NT2/D1 (cell line): ENCODE measurements at regions not wholly inside any gene's neighbourhood (a gene's known extent, or its start where the extent isn't known, plus 50 kb on each side); places are given as distances from the start of the nearest gene placed in this dataset.

Experiments used
- SUZ12 ChIP-seq: IDR thresholded peaks from 2 replicates; pipeline ENCODE4 v1.6.1; 2011; ENCODE audit not compliant: insufficient read length, insufficient read depth; ENCODE audit errors: extremely low read depth
- YY1 ChIP-seq: IDR thresholded peaks from 2 replicates; pipeline ENCODE4 v1.6.1; 2011; ENCODE audit not compliant: insufficient read length, insufficient read depth

DNA sequence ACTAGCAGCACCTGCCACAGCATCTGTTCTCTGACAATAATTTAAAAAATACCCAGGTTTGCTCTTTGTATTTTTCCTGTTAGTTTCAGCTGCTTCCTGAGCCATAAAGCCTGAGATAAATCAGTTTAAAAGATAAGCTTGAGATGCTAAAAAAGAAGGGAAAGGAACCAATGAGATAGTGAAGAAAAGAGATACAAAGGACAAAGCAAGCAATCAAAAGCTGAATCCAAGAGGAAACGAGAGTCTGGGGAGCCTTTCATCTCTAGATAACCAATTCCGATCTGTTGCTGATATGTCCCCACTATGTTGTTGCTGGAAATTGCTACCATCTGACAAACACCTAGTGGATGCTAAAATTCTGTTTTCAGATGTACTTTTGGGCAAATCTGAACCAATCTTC, 201.4 kb downstream of the RBM43 start:
- TF ChIP-seq YY1, result no peak
- TF ChIP-seq SUZ12, result no peak
